Lung microvascular endothelial cell (primary cell): ENCODE measurements at regions not wholly inside any gene's neighbourhood (a gene's known extent, or its start where the extent isn't known, plus 50 kb on each side); places are given as distances from the start of the nearest gene placed in this dataset.
"Not testable (repeated sequence)": the region's sequence is repeated elsewhere in the genome, so short reads cannot be mapped to it uniquely, and the experiment has no call there.

Experiments
- DNase-seq, 2 donors: peaks; one replicate each; pipeline versions ENCODE4 v3.0.0 to v3.0.0-alpha.2; 2010; ENCODE audit warnings: low read depth in 2 of 2

DNA sequence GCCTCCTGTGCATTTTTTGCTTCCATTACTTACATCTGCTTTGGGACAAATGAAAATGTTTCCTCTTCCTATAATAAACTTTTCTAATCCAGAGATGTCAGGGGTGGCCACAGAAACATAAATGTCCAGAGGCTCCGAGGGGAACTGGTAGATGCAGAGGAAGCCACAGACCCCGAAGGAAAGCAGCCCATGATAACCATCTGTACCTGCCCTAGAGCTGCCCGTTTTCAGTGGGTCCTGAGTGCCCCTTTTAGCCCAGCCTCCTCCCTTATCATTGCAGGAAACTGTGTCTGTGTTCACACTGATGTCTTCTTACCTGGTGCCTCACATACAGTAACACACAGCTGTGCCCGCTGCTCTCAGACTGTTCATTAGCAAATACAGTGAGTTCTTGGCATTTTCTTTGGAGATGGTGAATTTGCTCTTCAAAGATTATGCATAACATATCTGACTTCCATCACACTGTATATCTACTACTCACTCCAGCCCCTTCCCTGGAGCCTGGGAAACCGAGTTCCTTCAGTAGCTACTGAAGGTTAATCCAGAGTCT is 817.8 kb downstream of the TMEM121 start:
- DNase-seq, result not testable (repeated sequence)

DNA sequence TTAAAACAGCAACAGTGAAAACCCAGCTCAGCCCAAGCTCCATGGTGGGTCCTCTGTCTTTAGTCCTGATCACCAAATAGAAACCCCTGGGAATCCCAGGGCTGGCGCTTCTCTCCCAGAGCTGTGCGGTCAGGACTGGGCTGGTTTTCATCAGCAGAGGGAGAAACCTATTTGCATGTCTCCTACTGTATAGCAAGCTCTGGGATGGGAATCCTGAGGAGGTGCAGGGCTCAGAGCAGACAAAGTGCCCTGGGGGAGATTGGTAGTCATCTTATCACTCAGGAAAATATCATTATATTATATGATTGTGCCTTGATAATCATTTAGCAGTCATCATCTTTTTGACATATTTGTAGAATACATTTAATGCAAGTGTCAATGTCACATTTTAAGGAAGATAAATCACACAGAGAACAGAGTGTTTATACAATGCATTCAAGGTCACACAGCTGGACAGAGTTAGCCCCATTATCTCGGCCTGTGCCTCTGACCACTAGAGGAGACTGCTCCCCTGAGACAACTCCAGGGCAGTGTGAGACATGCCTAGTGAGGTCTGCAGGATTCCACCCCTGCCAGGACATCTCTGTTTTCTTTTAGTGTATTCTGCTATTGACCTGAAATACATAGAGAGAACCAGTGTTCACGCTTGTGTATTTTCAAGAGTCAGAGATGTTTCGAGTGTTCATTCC is 818.6 kb downstream of the TMEM121 start:
- not testable (repeated sequence) for DNase-seq

DNA sequence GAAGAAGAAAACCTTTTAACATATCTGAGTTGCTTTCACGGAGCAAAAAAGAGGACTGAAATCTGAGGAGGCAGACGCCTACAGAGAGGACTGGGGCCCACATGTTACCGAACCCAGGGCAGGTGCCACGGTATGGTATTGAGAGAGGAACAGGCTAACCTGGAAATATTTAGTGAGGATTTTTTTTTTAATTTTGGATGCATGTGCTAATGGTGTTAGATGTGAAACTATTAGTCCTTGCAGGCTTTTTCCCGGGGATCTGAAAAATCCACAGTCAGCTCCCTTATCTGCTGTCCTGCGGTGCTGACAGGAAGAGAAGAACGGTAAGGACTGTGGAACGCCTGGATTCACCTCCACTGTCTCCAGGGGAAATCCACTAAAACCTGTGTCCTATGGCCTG is 819.7 kb downstream of the TMEM121 start:
- no peak for DNase-seq

DNA sequence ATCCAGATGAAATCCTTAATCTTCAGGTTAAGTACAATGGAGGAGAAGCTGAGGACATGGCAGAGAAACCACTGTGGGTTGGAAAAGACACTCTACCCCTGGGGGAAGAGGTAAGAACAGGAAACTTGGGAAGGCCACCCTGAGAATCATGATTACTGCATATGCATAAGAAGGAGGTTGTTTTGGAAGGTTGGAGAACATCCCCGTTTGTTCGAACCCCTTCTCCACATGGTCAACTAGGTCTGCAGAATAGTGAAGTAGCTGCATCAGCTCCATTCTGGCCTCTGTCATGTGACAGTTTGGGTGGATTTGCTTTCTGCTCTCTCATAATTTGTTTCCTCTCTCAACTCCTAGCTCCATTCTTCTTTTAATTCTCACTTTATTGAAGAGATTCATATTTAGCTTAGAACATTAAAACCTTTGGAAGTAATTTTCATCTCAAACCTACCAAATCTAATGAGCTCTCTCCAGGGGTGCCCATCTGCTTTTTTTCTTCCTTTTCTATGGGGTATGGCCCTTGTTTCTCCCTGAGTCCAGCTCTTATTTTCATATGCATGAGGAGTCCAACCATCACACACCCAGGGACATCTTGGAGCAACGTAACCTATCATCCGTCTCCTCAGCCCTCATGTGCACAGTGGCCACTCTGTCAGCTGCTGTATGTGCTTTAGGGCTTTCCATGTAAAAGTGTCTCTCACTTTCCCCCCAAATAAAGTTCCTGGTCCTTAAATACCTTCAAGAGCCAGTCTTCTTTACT is 820.3 kb downstream of the TMEM121 start:
- DNase-seq, result no peak

DNA sequence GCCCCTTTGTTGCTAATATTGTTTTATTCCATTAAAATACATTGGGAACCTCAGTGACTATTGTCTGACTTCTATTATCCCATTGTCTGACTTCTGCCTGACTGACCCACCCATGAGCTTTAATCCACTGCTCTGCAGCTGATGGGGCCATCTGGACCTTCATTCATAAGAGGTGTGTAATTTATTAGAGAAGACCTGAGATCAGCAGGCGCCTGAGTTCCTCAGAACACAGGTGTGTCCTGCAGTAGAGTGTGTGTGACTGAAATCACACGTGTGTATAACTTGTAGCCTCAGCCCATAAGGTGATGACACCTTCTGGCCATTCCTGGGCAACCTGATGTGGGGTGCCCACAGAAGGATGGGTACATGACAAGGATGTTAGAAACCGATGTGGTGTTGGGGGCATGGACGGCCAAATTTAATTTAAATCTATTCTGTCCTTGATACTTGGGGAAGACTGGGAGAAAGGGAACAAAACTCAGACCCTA is 821.0 kb downstream of the TMEM121 start:
- DNase-seq, result no peak

DNA sequence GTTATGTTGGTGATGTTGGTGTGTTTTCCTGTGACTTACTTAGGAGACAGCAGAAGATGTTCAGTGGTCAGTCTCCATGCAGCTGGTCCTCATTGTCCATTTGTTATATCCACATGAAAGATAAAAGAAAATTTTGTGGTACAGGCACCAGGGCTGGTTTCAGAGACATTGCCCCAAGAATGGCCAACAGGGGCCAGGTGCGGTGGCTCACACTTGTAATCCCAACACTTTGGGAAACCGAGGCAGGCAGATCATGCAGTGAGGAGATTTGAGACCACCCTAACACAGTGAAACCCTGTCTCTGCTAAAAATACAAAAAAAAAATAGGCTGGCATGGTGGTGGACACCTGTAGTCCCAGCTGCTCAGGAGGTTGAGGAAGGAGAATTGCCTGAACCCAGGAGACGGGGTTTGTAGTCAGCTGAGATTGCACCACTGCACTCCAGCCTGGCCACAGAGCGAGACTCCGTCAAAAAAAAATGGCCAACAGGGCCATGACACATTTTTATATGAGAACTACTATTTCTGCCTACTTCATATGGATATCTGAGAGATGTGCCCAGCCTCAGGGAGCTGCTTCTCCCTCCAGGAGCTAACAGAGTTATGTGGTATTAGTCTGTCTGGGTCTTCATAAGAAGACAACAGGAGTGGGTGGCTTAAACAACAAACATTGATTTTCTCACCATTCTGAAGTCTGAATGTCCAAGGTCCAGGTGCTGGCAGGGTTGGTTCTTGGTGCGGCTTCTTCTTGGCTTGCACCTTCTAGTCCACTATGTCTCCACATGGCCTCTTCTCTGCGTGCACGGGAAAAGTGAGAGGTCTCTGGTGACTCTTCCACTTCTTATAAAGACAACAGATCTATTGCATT is 821.7 kb downstream of the TMEM121 start:
- DNase-seq, result no peak

DNA sequence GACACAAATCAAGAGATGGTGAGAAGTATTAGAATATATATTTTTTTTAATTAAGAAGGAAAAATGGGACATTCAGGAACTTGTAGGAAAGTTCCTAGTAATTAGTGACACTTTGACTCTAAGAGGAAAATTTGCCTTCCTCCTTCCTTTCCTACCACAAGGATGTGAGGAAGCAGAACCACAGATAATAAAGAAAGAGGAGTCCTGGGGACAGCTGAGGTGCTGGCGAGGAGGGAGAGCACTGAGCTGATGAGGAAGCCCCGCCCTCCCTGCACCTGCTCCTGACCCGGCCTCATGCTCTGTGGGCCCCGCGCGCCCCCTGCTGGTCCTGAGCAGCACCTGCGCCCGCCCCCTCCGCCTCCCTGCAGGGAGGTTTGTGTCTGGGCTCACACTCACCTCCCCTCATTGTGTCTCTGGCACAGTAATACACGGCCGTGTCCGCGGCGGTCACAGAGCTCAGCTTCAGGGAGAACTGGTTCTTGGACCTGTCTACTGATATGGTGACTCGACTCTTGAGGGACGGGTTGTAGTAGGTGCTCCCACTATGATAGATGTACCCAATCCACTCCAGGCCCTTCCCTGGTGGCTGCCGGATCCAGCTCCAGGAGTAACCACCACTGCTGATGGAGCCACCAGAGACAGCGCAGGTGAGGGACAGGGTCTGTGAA is 822.6 kb downstream of the TMEM121 start:
- DNase-seq, result peak in 1 of 2 donors; percentile 23

DNA sequence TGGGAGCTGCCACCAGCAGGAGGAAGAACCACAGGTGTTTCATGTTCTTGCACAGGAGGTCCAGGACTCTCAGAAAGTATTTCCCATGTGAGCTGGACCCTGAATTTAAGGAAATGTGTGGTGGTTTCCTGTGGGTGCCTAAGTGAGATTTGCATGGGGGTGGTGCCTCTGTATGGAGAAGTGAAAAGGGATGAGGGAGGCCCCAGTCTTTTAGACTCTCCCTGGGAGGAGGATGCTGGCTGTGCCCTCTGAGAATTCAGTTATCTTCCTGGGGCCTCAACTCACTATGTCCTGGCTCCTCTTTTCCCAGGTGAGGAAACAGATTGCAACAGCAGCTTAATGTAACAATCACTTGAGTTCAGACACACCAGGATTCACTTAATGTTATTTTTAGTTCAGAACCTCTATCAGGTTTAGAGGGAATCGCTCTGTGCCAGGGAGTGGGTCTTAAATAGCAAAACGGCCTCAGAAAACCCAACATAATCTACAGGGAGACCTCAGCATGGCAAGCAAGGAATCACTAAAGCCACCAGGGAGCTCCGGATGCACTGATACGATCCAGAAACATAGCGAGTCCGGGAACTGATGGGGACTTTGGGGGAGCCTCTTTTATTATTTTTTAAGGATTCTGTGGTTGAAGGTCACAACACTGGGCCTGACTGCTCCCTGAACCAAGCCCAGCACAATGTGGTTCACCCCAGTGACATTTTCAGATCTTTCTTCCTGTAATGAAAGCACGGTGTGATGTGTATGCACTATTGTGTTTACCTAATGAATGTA is 823.5 kb downstream of the TMEM121 start:
- DNase-seq, result not testable (repeated sequence)

DNA sequence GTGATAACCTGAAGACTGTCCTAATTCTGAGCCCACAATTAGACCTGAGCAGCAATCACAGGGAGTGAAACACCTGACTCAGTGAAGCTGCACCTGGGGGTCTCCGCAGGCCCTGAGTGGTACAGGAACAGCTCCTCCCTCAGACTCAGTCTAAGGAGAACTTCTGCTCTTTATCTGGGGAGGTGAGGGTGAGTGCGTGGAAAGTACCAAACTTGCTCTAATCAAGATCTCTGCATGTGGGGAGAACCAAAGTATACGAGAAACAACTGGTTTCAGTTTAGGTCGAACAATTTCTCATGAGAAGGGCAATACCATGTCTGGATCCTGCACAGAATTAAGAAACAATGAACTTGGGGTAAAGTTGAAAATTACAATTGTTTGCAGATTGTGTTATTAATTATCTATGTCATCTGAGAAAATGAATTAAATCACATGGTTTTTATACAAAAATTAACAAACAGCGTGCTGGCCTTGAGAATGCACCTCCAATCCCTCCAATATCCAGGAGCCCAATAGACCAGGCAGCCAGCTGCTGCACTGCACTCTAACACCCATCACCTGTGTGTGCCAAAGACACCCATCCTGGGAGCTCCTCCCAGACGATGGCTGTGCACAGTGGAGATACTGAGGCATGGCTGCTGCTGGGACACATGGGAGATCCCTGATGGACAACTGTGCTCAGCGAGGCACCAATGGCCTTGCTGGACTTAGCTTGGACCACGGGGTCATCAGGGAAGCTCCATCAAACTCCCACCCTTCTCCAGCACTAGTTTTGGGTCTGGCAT is 828.8 kb downstream of the TMEM121 start:
- not testable (repeated sequence) for DNase-seq

DNA sequence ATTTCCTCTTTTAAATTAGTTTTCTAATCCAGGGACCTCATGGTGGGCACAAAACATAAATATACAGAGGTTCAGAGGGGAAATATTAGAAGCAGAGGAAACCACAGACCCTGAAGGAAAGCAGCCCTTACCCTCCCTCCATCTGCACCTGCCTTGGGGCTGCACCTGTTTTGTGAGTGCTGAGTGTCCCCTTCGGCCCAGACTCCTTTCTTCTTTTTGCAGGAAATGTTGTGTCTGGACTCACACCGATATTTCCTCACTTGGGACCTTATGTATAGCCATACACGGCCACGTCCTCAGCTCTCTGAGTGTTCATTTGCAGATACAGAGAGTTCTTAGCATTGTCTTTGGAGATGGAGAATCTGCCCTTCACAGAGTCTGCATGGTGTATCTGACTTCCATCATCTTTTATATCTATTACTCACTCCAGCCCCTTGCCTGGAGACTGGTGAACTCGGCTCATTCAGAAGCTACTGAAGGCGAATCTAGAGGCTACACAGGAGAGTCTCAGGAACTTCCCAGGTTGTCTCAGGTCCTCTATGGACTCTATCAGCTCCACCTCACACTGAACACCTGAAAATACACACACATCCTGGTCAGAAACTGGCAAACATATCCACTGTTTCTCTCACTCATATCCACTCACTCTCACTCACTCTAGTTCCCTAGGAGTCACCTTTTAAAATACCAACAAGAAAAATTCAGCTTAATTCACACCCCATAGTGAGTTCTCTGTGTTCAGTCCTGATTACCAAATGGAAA is 829.7 kb downstream of the TMEM121 start:
- not testable (repeated sequence) for DNase-seq

DNA sequence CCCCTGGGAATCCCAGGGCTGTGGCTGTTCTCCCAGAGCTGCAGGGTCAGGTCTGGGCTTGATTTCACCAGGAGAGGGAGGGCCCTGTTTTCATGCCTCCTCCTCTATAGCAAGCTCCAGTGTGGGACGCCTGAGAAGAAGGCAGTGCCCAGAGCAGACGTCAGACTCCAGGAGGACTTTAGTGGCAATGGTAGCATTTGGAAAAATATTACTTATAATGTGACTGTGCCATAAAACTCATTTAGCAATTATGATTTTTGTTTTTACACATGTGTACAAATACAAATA is 830.2 kb downstream of the TMEM121 start:
- DNase-seq, result not testable (repeated sequence)

DNA sequence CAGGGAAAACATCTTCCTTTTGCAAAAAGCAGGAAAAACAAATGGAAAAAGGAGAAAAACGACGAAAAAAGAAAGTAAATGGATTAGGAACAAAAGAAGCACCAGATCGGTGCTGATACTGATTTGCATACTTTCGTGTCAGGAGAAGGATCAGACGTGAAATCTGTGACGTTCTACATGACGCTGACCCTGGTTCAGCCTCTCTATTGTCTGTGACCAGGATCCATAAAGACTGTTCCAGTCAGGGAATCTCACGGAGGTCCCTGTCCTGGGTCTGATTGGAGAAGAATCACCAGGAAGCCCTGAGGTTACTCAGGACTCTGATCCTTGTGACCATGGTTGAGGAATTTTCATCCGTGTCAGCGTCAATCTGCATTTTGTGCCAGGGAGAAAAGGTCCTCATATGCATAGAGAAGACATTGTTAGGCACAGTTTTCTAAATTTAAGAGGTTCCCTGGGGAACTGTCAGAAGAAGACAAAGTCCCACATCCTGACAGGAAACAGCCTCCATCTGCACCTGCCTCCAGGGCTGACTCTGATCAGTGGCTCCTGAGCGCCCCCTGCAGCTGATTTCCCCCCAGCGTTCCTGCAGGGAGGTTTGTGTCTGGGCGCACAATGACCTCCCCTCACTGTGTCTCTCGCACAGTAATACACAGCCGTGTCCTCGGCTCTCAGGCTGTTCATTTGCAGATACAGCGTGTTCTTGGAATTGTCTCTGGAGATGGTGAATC is 832.9 kb downstream of the TMEM121 start:
- DNase-seq, result not testable (repeated sequence)

DNA sequence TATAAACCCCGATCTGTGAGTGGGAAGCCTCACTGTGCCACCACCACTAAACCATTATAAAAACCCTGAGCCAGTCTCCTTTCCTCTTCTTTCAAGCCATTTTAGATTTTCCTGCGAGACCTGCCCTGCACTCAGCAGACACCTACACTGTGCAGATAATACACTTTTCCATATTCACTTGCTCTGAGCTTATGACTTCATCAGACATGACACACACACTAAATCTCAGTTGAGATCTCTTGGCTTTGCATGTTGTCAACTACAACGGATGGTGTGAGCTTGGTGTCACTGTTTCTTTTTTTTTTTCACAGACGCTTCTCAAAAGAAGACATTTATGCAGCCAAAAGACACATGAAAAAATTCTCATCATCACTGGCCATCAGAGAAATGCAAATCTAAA is 839.0 kb downstream of the TMEM121 start:
- DNase-seq, result not testable (repeated sequence)

DNA sequence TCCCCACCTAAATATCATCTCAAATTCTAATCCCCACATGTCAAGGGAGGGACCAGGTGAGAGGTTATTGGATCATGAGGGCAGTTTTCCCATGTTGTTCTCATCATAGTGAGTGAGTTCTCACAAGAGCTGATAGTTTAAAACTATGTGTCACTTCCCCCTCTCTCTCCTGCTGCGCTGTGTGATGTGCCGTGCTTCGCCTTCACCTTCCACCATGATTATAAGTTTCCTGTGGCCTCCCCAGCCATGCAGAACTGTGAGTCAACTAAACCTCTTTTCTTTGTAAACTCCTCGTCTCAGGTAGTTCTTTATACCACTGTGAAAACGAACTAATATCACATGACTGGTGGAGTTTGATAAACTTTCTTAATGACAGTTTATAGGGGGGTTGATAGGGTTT is 839.5 kb downstream of the TMEM121 start:
- DNase-seq, result not testable (repeated sequence)

DNA sequence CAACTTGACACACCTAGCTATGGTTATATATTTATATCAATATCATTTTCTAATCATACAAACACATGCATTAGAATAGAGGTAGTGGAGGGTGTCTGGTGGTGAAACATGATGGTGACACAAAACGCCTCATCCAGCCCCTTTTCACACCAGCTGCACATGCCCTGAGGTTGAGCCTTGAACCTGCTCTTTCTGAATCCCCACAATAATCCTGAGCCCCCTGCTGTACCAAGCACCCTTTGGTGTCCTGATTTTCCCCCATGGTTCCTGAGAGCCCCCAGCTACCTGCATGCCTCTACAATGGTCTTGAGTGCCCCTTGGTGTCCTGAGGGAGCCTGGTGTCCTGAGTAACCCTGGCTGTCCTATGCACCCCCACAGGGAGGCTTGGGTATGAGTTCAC is 840.6 kb downstream of the TMEM121 start:
- not testable (repeated sequence) for DNase-seq

DNA sequence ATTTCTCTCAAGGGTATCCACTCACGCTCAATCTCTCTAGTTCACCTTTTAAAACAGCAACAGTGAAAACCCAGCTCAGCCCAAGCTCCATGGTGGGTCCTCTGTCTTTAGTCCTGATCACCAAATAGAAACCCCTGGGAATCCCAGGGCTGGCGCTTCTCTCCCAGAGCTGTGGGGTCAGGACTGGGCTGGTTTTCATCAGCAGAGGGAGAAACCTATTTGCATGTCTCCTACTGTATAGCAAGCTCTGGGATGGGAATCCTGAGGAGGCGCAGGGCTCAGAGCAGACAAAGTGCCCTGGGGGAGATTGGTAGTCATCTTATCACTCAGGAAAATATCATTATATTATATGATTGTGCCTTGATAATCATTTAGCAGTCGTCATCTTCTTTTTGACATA is 843.1 kb downstream of the TMEM121 start:
- DNase-seq, result not testable (repeated sequence)

DNA sequence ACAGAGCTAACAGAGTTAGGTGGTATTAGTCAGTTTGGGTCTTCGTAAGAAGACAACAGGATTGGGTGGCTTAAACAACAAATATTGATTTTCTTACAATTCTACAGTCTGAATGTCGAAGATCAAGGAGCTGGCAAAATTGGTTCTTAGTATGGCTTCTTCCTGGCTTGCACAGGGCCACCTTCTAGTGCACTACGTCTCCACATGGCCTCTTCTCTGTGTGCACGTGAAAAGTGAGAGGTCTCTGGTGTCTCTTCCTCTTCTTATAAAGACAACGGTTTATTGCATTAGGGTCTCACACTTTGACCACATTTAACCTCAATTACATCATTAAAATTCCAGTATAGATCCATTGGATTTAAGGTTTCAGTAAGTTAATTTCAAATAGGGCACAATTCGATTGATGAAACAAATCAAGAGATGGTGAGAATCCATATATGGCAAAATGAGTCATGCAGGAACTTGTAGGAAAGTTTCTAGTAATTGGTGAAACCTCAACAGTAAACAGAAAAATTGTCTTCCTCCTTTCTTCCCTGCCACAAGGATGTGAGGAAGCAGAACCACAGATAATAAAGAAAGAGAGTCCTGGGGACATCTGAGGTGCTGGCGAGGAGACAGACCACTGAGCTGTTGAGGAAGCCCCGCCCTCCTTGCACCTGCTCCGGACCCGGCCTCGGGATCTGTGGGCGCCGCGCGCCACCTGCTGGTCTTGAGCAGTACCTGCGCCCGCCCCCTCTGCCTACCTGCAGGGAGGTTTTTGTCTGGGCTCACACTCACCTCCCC is 846.7 kb downstream of the TMEM121 start:
- peak; percentile 19 to 57 for DNase-seq
